Liver (tissue), 3 donors: ENCODE measurements at regions not wholly inside any gene's neighbourhood (a gene's known extent, or its start where the extent isn't known, plus 50 kb on each side); places are given as distances from the start of the nearest gene placed in this dataset.

Experiments
- ATF3 ChIP-seq: IDR thresholded peaks from 2 replicates; pipeline ENCODE4 v1.6.1; 2016; ENCODE audit warnings: antibody characterized with exemption
- CTCF ChIP-seq: fragments of 150-350 bp; IDR thresholded peaks from 2 replicates; pipeline ENCODE4 v1.5.1; 2017; ENCODE audit warnings: improper control_type of control experiment, low read depth, low read length; ENCODE audit not compliant: missing input control
- GABPA ChIP-seq, 2 donors: IDR thresholded peaks in 1 of 2; conservative IDR thresholded peaks in 1 of 2; 2 replicates each; pipeline ENCODE4 v1.6.1; 2016; ENCODE audit warnings: antibody characterized with exemption in 2 of 2, mild to moderate bottlenecking in 1 of 2, moderate library complexity in 1 of 2
- HNF4G ChIP-seq: IDR thresholded peaks from 2 replicates; pipeline ENCODE4 v1.6.1; 2016; ENCODE audit warnings: antibody characterized with exemption
- RAD21 ChIP-seq, 2 donors: IDR thresholded peaks; 2 replicates each; pipeline ENCODE4 v1.6.1; 2016; ENCODE audit warnings: antibody characterized with exemption in 2 of 2, mild to moderate bottlenecking in 2 of 2
- REST ChIP-seq: IDR thresholded peaks from 2 replicates; pipeline ENCODE4 v1.6.1; 2016; ENCODE audit warnings: antibody characterized with exemption, mild to moderate bottlenecking
- TAF1 ChIP-seq: conservative IDR thresholded peaks from 2 replicates; pipeline ENCODE4 v1.6.1; 2016; ENCODE audit warnings: antibody characterized with exemption, mild to moderate bottlenecking
- YY1 ChIP-seq: IDR thresholded peaks from 2 replicates; pipeline ENCODE4 v1.6.1; 2016; ENCODE audit warnings: antibody characterized with exemption, mild to moderate bottlenecking
- ZBTB33 ChIP-seq: IDR thresholded peaks from 2 replicates; pipeline ENCODE4 v1.6.1; 2016; ENCODE audit warnings: antibody characterized with exemption
- donor health status: healthy.
- donor health status: healthy.

- TF ChIP-seq CTCF (no peak), YY1 (no peak), ATF3 (no peak), ZBTB33 (no peak), GABPA (IDR thresholded peaks at IDR 0.05 in 1 of 2, conservative IDR thresholded peaks at IDR 0.05 in 1 of 2) (no peak), HNF4G (no peak), REST (no peak), RAD21 (IDR thresholded peaks at IDR 0.05) (no peak), TAF1 (no peak)
Measured at GRCh38 chr4:138627096-138627495, 384.9 kb upstream of the SLC7A11 start.
